ENCODE measurements at regions not wholly inside any gene's neighbourhood (a gene's known extent, or its start where the extent isn't known, plus 50 kb on each side); places are given as distances from the start of the nearest gene placed in this dataset.

GRCh38 chrX:140913802-140914501 lies 88.4 kb upstream of the SPANXB1 start:
- CTCF ChIA-PET: no interaction called here
- BruUV-seq (replicated peaks): no TSS peak
- no peak overlapping the region for H3K4me2 ChIP-seq (ENCODE audit: insufficient read depth, low read length)

More at GRCh38 chrX:140913802-140914501, 88.4 kb upstream of the SPANXB1 start:
- H3K36me3 ChIP-seq (ENCODE audit: control insufficient read depth in 2 of 2, extremely low read depth in 1 of 2, insufficient read depth in 2 of 2, low read length in 2 of 2): no peaks in the 10 kb centered on the region
- H3K9ac ChIP-seq (replicated peaks; ENCODE audit: extremely low read depth, insufficient read depth, low read length): no peak overlapping the region
- no peaks in the 10 kb centered on the region for H3K9me3 ChIP-seq (replicated peaks; ENCODE audit: control insufficient read depth, insufficient read depth, low read length)
- DNase-seq (ENCODE audit: low read depth, low spot score) (no peak), FAIRE-seq (no peak)
- H3K27me3 ChIP-seq (ENCODE audit: control insufficient read depth in 2 of 2, insufficient read depth in 2 of 2, low read length in 2 of 2): no peaks in the 10 kb centered on the region
- H3K79me2 ChIP-seq (ENCODE audit: control insufficient read depth, insufficient read depth, low read length): no peaks in the 10 kb centered on the region
- intact Hi-C loops (cut with micrococcal nuclease): no loop called here
- dilution Hi-C loops (cut with MboI; ENCODE audit: extremely low pct_ligation_motif_present, low sequenced_read_pairs): no loop called here
- POLR2A ChIA-PET: no interaction called here
- peaks cover 3% of the 10 kb centered on the region for H3K4me1 ChIP-seq (ENCODE audit: control insufficient read depth, extremely low read depth, insufficient read depth, low read length)
- no peak overlapping the region for H3K4me3 ChIP-seq (replicated peaks in 1 of 3; ENCODE audit: insufficient read depth in 1 of 3, low read depth in 1 of 3, low read length in 3 of 3)
- H3K27ac ChIP-seq (ENCODE audit: insufficient read depth, low read depth, low read length): no peak overlapping the region
- no peak overlapping the region for H2AFZ ChIP-seq (ENCODE audit: low read depth, low read length)
- H4K20me1 ChIP-seq (replicated peaks; ENCODE audit: control insufficient read depth, extremely low read depth, insufficient read depth, low read length): no peaks in the 10 kb centered on the region
- H3K9me1 ChIP-seq (replicated peaks; ENCODE audit: control insufficient read depth, extremely low read depth, insufficient read depth, low read length): no peaks in the 10 kb centered on the region
- TF ChIP-seq EZH2 (IDR thresholded peaks at IDR 0.05; ENCODE audit: borderline replicate concordance, low read depth, low read length, severe bottlenecking) (no peak), GATA2 (IDR thresholded peaks at IDR 0.05; ENCODE audit: insufficient read depth, insufficient read length, low read depth, low read length) (no peak), FOS (IDR thresholded peaks at IDR 0.05; ENCODE audit: borderline replicate concordance, insufficient read depth, low read length) (no peak), MYC (IDR thresholded peaks at IDR 0.05; ENCODE audit: low read depth, low read length) (no peak), POLR2A (IDR thresholded peaks at IDR 0.05; ENCODE audit: low read depth, low read length) (no peak), JUN (IDR thresholded peaks at IDR 0.05; ENCODE audit: borderline replicate concordance, insufficient read depth, insufficient read length, low read depth) (no peak), POLR2AphosphoS5 (IDR thresholded peaks at IDR 0.05; ENCODE audit: insufficient read depth, low read depth, low read length) (no peak)
- TF ChIP-seq, protein P1, sequence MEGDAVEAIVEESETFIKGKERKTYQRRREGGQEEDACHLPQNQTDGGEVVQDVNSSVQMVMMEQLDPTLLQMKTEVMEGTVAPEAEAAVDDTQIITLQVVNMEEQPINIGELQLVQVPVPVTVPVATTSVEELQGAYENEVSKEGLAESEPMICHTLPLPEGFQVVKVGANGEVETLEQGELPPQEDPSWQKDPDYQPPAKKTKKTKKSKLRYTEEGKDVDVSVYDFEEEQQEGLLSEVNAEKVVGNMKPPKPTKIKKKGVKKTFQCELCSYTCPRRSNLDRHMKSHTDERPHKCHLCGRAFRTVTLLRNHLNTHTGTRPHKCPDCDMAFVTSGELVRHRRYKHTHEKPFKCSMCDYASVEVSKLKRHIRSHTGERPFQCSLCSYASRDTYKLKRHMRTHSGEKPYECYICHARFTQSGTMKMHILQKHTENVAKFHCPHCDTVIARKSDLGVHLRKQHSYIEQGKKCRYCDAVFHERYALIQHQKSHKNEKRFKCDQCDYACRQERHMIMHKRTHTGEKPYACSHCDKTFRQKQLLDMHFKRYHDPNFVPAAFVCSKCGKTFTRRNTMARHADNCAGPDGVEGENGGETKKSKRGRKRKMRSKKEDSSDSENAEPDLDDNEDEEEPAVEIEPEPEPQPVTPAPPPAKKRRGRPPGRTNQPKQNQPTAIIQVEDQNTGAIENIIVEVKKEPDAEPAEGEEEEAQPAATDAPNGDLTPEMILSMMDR (IDR thresholded peaks at IDR 0.05; ENCODE audit: extremely low read depth in 1 of 2, insufficient read depth in 1 of 2, low read depth in 1 of 2, low read length in 2 of 2): no peak
- TF ChIP-seq, protein P2, sequence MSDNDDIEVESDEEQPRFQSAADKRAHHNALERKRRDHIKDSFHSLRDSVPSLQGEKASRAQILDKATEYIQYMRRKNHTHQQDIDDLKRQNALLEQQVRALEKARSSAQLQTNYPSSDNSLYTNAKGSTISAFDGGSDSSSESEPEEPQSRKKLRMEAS (IDR thresholded peaks at IDR 0.05; ENCODE audit: insufficient read depth, insufficient read length): no peak
